Upper lobe of right lung (tissue), 1 donor: ENCODE measurements at regions not wholly inside any gene's neighbourhood (a gene's known extent, or its start where the extent isn't known, plus 50 kb on each side); places are given as distances from the start of the nearest gene placed in this dataset.

ENCODE experiments used
- ATAC-seq: fragments of 200-7000 bp; cut with Tn5 transposase; one replicate; pipeline ENCODE4 v1.9.1; 2020; ENCODE audit warnings: mild to moderate bottlenecking, moderate library complexity
- DNase-seq: peaks from one replicate; pipeline ENCODE4 v3.0.0-alpha.2; 2020
- H3K27ac ChIP-seq: fragments of 200-600 bp; one replicate; pipeline ENCODE4 v1.8.0; 2022
- H3K27me3 ChIP-seq: fragments of 200-600 bp; one replicate; pipeline ENCODE4 v1.8.0; 2022; ENCODE audit warnings: mild to moderate bottlenecking
- H3K36me3 ChIP-seq: fragments of 200-600 bp; one replicate; pipeline ENCODE4 v1.8.0; 2022
- H3K4me1 ChIP-seq: fragments of 200-600 bp; one replicate; pipeline ENCODE4 v1.8.0; 2022
- H3K4me3 ChIP-seq: fragments of 200-600 bp; one replicate; pipeline ENCODE4 v1.8.0; 2022; ENCODE audit warnings: mild to moderate bottlenecking
- H3K9me3 ChIP-seq: fragments of 200-600 bp; one replicate; pipeline ENCODE4 v1.8.0; 2022
- CTCF ChIP-seq: fragments of 200-600 bp; IDR thresholded peaks from one replicate; pipeline ENCODE4 v1.8.0; 2022; ENCODE audit warnings: antibody characterized with exemption
- intact Hi-C: fragments of 100-400 bp; cut with DNase I; formaldehyde crosslinking; loops from one replicate; pipeline ENCODE4 v1.11.0; 2022
- donor health status: DM: no; HTN: yes; CAD: no; lungs with severe emphysema.

- Histone ChIP-seq H3K9me3 (no peaks in the 10 kb centered on the region), H3K36me3 (no peaks in the 10 kb centered on the region), H3K4me3 (no peak overlapping the region), H3K27ac (no peak overlapping the region), H3K27me3 (no peaks in the 10 kb centered on the region), H3K4me1 (no peaks in the 10 kb centered on the region)
- TF ChIP-seq CTCF: no peak
- intact Hi-C loops: no loop called here
- ATAC-seq (no peak), DNase-seq (no peak)
Measured at GRCh38 chr13:64293923-64294322, 2878.3 kb upstream of the PCDH20 start.

DNA sequence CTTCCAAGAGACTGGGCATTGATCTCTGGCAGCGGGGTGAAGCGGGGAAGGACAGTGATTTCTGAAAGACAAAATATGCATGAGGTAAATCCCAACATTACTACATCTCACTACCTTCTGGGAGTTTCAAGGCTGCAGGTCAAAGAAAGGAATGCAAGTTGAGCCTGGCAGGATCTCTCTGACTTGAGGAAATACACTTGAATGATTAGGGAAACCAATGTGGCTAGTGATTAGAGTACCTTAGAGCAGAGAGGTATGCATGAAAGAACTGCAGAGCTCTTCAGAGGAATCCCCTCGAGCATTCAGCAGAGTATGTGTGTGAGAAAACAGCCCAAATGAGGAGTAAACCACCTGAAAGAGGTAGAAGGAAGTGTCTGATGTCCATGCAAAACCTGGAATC, 2874.1 kb upstream of the PCDH20 start:
- DNase-seq: no peak
- TF ChIP-seq CTCF: no peak
- Histone ChIP-seq H3K4me3 (no peak overlapping the region), H3K9me3 (no peaks in the 10 kb centered on the region), H3K27me3 (no peaks in the 10 kb centered on the region), H3K36me3 (no peaks in the 10 kb centered on the region), H3K4me1 (no peaks in the 10 kb centered on the region), H3K27ac (no peak overlapping the region)
- no peak for ATAC-seq
- intact Hi-C loops: no loop called here

- DNase-seq (no peak), ATAC-seq (no peak)
- no peaks in the 10 kb centered on the region for H3K27me3 ChIP-seq
- no peaks in the 10 kb centered on the region for H3K9me3 ChIP-seq
- intact Hi-C loops: no loop called here
- H3K4me3 ChIP-seq: no peak overlapping the region
- no peaks in the 10 kb centered on the region for H3K4me1 ChIP-seq
- TF ChIP-seq CTCF: no peak
- no peaks in the 10 kb centered on the region for H3K36me3 ChIP-seq
- H3K27ac ChIP-seq: no peak overlapping the region
Measured at GRCh38 chr13:64283926-64284325, 2868.3 kb upstream of the PCDH20 start.

GRCh38 chr13:64278493-64278892, 2862.8 kb upstream of the PCDH20 start:
- ATAC-seq: no peak
- H3K36me3 ChIP-seq: no peaks in the 10 kb centered on the region
- H3K27me3 ChIP-seq: no peaks in the 10 kb centered on the region
- no peak for DNase-seq
- intact Hi-C loops: no loop called here
- H3K27ac ChIP-seq: no peak overlapping the region
- H3K4me3 ChIP-seq: no peak overlapping the region
- H3K9me3 ChIP-seq: no peaks in the 10 kb centered on the region
- H3K4me1 ChIP-seq: no peaks in the 10 kb centered on the region
- TF ChIP-seq CTCF: no peak

DNA sequence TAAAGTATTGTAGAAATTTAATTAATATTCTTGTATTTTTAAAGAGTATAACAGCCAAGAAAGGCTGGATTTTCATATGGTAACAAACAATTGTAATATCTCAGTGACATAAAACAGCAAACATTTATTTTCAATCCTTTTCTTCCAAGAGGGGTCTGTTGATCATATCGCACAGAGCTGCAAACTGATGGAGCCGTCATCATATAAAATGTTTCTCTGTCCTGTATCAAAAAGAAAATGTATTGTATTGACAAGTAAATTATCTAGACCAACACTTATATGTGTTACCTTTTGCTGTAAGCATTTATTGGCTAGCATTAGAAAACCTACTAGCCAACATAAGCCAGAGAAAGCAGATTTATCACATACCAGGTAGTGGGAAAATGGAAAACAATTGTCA, 2861.4 kb upstream of the PCDH20 start:
- no peak for TF ChIP-seq CTCF
- ATAC-seq (no peak), DNase-seq (no peak)
- Histone ChIP-seq H3K4me3 (no peak overlapping the region), H3K36me3 (no peaks in the 10 kb centered on the region), H3K9me3 (no peaks in the 10 kb centered on the region), H3K27me3 (no peaks in the 10 kb centered on the region), H3K4me1 (no peaks in the 10 kb centered on the region), H3K27ac (no peak overlapping the region)
- intact Hi-C loops: no loop called here

- no peak for ATAC-seq
- no peak for DNase-seq
- Histone ChIP-seq H3K27ac (no peak overlapping the region), H3K36me3 (no peaks in the 10 kb centered on the region), H3K4me3 (no peak overlapping the region), H3K27me3 (no peaks in the 10 kb centered on the region), H3K4me1 (no peaks in the 10 kb centered on the region), H3K9me3 (no peaks in the 10 kb centered on the region)
- intact Hi-C loops: no loop called here
- TF ChIP-seq CTCF: no peak
Measured at GRCh38 chr13:64276232-64276631, 2860.6 kb upstream of the PCDH20 start.
